Testis (tissue), 2 donors: ENCODE measurements at regions not wholly inside any gene's neighbourhood (a gene's known extent, or its start where the extent isn't known, plus 50 kb on each side); places are given as distances from the start of the nearest gene placed in this dataset.

ENCODE experiments used
- DNase-seq: peaks from one replicate; pipeline ENCODE4 v3.0.0-alpha.2; 2019
- H3K27ac ChIP-seq, 2 donors: fragments of 200-600 bp; sonication (generic); one replicate each; pipeline ENCODE4 v1.5.1; 2019
- H3K27me3 ChIP-seq: fragments of 200-600 bp; sonication (generic); one replicate; pipeline ENCODE4 v1.5.1; 2019
- H3K36me3 ChIP-seq: fragments of 200-600 bp; sonication (generic); one replicate; pipeline ENCODE4 v1.5.1; 2017; ENCODE audit warnings: low read depth; ENCODE audit errors: missing control alignments
- H3K4me1 ChIP-seq: fragments of 200-600 bp; sonication (generic); one replicate; pipeline ENCODE4 v1.5.1; 2019
- H3K4me3 ChIP-seq, 2 donors: fragments of 200-600 bp; sonication (generic); one replicate each; pipeline ENCODE4 v1.5.1; 2017 to 2019
- H3K9me3 ChIP-seq: fragments of 200-600 bp; sonication (generic); one replicate; pipeline ENCODE4 v1.5.1; 2017
- CTCF ChIP-seq, 3 experiments: fragments of 450-650 bp in 2 of 3; fragments of 200-600 bp in 1 of 3; sonication (generic) in 1 of 3; IDR thresholded peaks; one replicate each; pipeline ENCODE4 v1.5.1; 2016 to 2019; ENCODE audit warnings: antibody characterized with exemption in 3 of 3, mild to moderate bottlenecking in 2 of 3, moderate library complexity in 1 of 3
- POLR2A ChIP-seq: fragments of 450-650 bp; IDR thresholded peaks from one replicate; pipeline ENCODE4 v1.6.1; 2017; ENCODE audit warnings: antibody characterized with exemption, mild to moderate bottlenecking, moderate library complexity
- WGBS, 2 donors: methylation state at CpG; one replicate each; pipeline ENCODE4 v1.1.5; 2018; 5-methylcytosine and 5-hydroxymethylcytosine counted together
- intact Hi-C: fragments of 100-400 bp; cut with DNase I; formaldehyde crosslinking; loops from one replicate; pipeline ENCODE4 v1.15.1; 2023; ENCODE audit warnings: low total_unique reads

- no peaks in the 10 kb centered on the region for H3K27me3 ChIP-seq
- 68 to 80% methylated on average over 1 of the region's 1 CpG for WGBS, 2 donors
- no peaks in the 10 kb centered on the region for H3K4me1 ChIP-seq
- H3K36me3 ChIP-seq = no peaks in the 10 kb centered on the region
- TF ChIP-seq CTCF (IDR thresholded peaks at IDR 0.05) (no peak), POLR2A (no peak)
- no peak overlapping the region for H3K27ac ChIP-seq
- no peak overlapping the region for H3K4me3 ChIP-seq
- DNase-seq = no peak
- intact Hi-C loops = no loop called here
- no peaks in the 10 kb centered on the region for H3K9me3 ChIP-seq
These were observed 138.6 kb downstream of the RPS29 start for GRCh38 chr14:49447540-49448107.

- Histone ChIP-seq H3K4me1 (no peaks in the 10 kb centered on the region), H3K27me3 (no peaks in the 10 kb centered on the region), H3K36me3 (no peaks in the 10 kb centered on the region), H3K9me3 (no peaks in the 10 kb centered on the region), H3K4me3 (no peak overlapping the region), H3K27ac (no peak overlapping the region)
- 80 to 83% methylated on average over 2 of the region's 2 CpGs for WGBS, 2 donors
- no peak for DNase-seq
- TF ChIP-seq POLR2A (no peak), CTCF (IDR thresholded peaks at IDR 0.05) (no peak)
- intact Hi-C loops = no loop called here
These were observed 139.4 kb downstream of the RPS29 start for GRCh38 chr14:49446801-49447200.

- Histone ChIP-seq H3K4me3 (no peak overlapping the region), H3K9me3 (no peaks in the 10 kb centered on the region), H3K4me1 (no peaks in the 10 kb centered on the region), H3K27me3 (no peaks in the 10 kb centered on the region), H3K27ac (no peak overlapping the region), H3K36me3 (no peaks in the 10 kb centered on the region)
- intact Hi-C loops = no loop called here
- TF ChIP-seq POLR2A (no peak), CTCF (IDR thresholded peaks at IDR 0.05) (no peak)
- WGBS, 2 donors = 67 to 71% methylated on average over 4 of the region's 4 CpGs
- no peak for DNase-seq
These were observed 147.9 kb downstream of the RPS29 start for GRCh38 chr14:49438256-49438770.

- Histone ChIP-seq H3K4me3 (no peak overlapping the region), H3K9me3 (no peaks in the 10 kb centered on the region), H3K4me1 (no peaks in the 10 kb centered on the region), H3K36me3 (no peaks in the 10 kb centered on the region), H3K27ac (no peak overlapping the region), H3K27me3 (no peaks in the 10 kb centered on the region)
- WGBS, 2 donors = 80 to 90% methylated on average over 2 of the region's 2 CpGs
- intact Hi-C loops = no loop called here
- DNase-seq = no peak
- TF ChIP-seq CTCF (IDR thresholded peaks at IDR 0.05) (no peak), POLR2A (no peak)
These were observed 158.1 kb downstream of the RPS29 start for GRCh38 chr14:49428076-49428475.

- no peaks in the 10 kb centered on the region for H3K4me1 ChIP-seq
- TF ChIP-seq POLR2A (no peak), CTCF (IDR thresholded peaks at IDR 0.05) (no peak)
- no peak overlapping the region for H3K4me3 ChIP-seq
- H3K36me3 ChIP-seq = no peaks in the 10 kb centered on the region
- no peaks in the 10 kb centered on the region for H3K9me3 ChIP-seq
- H3K27me3 ChIP-seq = no peaks in the 10 kb centered on the region
- intact Hi-C loops = no loop called here
- no peak overlapping the region for H3K27ac ChIP-seq
- DNase-seq = no peak
- WGBS, 2 donors = 41 to 66% methylated on average over 8 of the region's 8 CpGs
These were observed 159.1 kb downstream of the RPS29 start for GRCh38 chr14:49427117-49427516.
